DND-41 (cell line): ENCODE measurements at regions not wholly inside any gene's neighbourhood (a gene's known extent, or its start where the extent isn't known, plus 50 kb on each side); places are given as distances from the start of the nearest gene placed in this dataset.

ENCODE experiments used
- ATAC-seq: fragments of 200-7000 bp; cut with Tn5 transposase; 3 replicates; pipeline ENCODE4 v1.9.1; 2021; ENCODE audit warnings: low read depth; ENCODE audit not compliant: insufficient read depth
- DNase-seq: peaks from one replicate; pipeline ENCODE4 v3.0.0-alpha.2; 2020
- H2AFZ ChIP-seq: 2 replicates; pipeline ENCODE4 v1.6.0; 2012; ENCODE audit warnings: low read depth, low read length
- H3K27ac ChIP-seq: 2 replicates; pipeline ENCODE4 v1.5.1; 2012; ENCODE audit warnings: low read length, inconsistent platforms
- H3K27me3 ChIP-seq: fragments of 200-600 bp; sonication (generic); 2 replicates; pipeline ENCODE4 v1.6.0; 2012; ENCODE audit warnings: low read length, mild to moderate bottlenecking, inconsistent platforms; ENCODE audit not compliant: insufficient read depth, poor library complexity
- H3K36me3 ChIP-seq: 2 replicates; pipeline ENCODE4 v1.5.1; 2012; ENCODE audit warnings: low read length, inconsistent platforms; ENCODE audit not compliant: insufficient read depth
- H3K4me1 ChIP-seq: 2 replicates; pipeline ENCODE4 v1.5.1; 2012; ENCODE audit warnings: mild to moderate bottlenecking, low read length; ENCODE audit not compliant: insufficient read depth
- H3K4me2 ChIP-seq: 2 replicates; pipeline ENCODE4 v1.6.0; 2012; ENCODE audit warnings: mild to moderate bottlenecking, moderate library complexity, low read length, inconsistent platforms; ENCODE audit not compliant: insufficient read depth
- H3K4me3 ChIP-seq, 2 experiments: fragments of 200-600 bp in 1 of 2; shearing (Covaris generic) in 1 of 2; 2 replicates each; pipeline ENCODE4 v1.5.1; 2012 to 2016; ENCODE audit warnings: inconsistent platforms in 2 of 2, low read length in 2 of 2, mild to moderate bottlenecking in 2 of 2, low read depth in 1 of 2, moderate library complexity in 1 of 2
- H3K79me2 ChIP-seq: 2 replicates; pipeline ENCODE4 v1.6.0; 2012; ENCODE audit warnings: low read length, inconsistent platforms; ENCODE audit not compliant: insufficient read depth
- H3K9ac ChIP-seq: 2 replicates; pipeline ENCODE4 v1.6.0; 2012; ENCODE audit warnings: low read depth, mild to moderate bottlenecking, inconsistent platforms, low read length, moderate library complexity
- H3K9me3 ChIP-seq: 2 replicates; pipeline ENCODE4 v1.5.1; 2012; ENCODE audit warnings: low read length, moderate library complexity, mild to moderate bottlenecking, inconsistent platforms; ENCODE audit not compliant: insufficient read depth, severe bottlenecking
- H4K20me1 ChIP-seq: 2 replicates; pipeline ENCODE4 v1.6.0; 2012; ENCODE audit warnings: low read length; ENCODE audit not compliant: insufficient read depth
- EZH2 ChIP-seq: IDR thresholded peaks from 3 replicates; pipeline ENCODE4 v1.6.1; 2012; ENCODE audit warnings: borderline replicate concordance, low read depth, mild to moderate bottlenecking, moderate library complexity, low read length, inconsistent platforms; ENCODE audit not compliant: severe bottlenecking
- TF ChIP-seq, protein P1 (sequence below): IDR thresholded peaks from 2 replicates; pipeline ENCODE4 v1.5.1; 2012; ENCODE audit warnings: borderline replicate concordance, low read length, moderate library complexity, mild to moderate bottlenecking; ENCODE audit not compliant: poor library complexity, severe bottlenecking; ENCODE audit errors: extremely low read depth

DNA sequence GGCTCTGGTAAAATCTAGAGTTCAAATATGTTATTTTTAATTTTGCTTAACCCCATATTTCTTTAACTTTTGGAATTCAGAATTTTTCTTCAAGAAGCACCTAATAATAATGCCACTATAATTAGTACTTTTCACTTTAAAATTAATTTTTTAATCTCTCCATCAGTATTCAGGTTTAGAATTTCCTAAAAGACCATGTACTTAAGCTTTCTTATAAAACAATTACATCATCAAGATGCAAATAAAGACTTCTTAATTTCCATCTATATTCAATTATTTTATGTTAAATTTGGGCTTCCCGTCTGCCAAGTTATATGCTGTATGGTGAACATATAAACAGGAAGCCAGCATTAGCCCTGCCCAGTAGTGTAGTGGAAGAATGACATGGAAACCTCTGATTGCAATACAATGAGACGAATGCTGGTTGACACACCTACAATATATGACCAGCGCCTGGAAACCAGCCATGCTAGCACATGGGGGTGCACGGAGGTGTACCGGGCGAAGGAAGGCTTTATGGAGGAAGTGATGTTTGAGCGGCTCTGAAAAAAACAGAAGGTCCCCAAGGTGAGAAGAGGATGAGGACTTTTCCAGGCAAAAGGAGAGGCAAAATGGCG lies 82.2 kb downstream of the LLPH start:
- no peak overlapping the region for H2AFZ ChIP-seq
- no peak overlapping the region for H3K9ac ChIP-seq
- TF ChIP-seq EZH2, result no peak
- TF ChIP-seq, protein P1, sequence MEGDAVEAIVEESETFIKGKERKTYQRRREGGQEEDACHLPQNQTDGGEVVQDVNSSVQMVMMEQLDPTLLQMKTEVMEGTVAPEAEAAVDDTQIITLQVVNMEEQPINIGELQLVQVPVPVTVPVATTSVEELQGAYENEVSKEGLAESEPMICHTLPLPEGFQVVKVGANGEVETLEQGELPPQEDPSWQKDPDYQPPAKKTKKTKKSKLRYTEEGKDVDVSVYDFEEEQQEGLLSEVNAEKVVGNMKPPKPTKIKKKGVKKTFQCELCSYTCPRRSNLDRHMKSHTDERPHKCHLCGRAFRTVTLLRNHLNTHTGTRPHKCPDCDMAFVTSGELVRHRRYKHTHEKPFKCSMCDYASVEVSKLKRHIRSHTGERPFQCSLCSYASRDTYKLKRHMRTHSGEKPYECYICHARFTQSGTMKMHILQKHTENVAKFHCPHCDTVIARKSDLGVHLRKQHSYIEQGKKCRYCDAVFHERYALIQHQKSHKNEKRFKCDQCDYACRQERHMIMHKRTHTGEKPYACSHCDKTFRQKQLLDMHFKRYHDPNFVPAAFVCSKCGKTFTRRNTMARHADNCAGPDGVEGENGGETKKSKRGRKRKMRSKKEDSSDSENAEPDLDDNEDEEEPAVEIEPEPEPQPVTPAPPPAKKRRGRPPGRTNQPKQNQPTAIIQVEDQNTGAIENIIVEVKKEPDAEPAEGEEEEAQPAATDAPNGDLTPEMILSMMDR, result no peak
- H4K20me1 ChIP-seq, result no peaks in the 10 kb centered on the region
- H3K4me1 ChIP-seq, result no peaks in the 10 kb centered on the region
- H3K27ac ChIP-seq, result no peak overlapping the region
- ATAC-seq, result no peak
- H3K27me3 ChIP-seq, result peaks cover 4% of the 10 kb centered on the region
- no peak overlapping the region for H3K4me2 ChIP-seq
- no peak for DNase-seq
- no peaks in the 10 kb centered on the region for H3K36me3 ChIP-seq
- no peaks in the 10 kb centered on the region for H3K9me3 ChIP-seq
- no peak overlapping the region for H3K4me3 ChIP-seq
- H3K79me2 ChIP-seq, result no peaks in the 10 kb centered on the region

DNA sequence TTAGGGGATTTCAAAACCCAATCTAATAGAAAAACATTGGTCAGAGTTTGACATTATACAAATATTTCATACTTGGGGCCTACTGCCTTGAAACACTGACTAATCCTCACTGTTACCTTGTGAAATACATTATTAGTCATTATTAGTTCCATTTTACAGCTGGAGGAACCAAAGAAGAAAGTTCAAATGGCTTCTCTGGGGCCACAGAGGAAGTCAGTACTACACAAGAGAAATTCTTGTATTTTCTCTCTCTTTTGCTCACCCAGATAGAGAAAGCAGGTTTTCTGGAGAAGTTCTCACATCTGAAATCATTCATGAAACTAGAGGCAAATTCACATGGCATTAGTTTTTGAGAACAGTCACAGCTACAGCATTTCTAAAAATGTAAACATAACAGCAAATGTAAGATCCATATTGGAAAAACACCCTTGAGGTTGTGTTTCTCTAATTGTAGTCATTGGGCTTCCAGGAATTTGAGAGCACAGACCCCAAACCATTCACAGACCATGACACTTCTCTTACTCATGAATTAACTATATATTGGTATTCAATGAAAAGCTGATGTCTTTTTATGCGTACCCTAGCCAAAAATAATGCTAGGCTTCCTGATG lies 83.0 kb downstream of the LLPH start:
- Histone ChIP-seq H3K4me1 (no peaks in the 10 kb centered on the region), H3K9me3 (no peaks in the 10 kb centered on the region), H3K36me3 (no peaks in the 10 kb centered on the region), H2AFZ (no peak overlapping the region), H3K9ac (no peak overlapping the region), H3K4me2 (no peak overlapping the region), H4K20me1 (no peaks in the 10 kb centered on the region), H3K79me2 (no peaks in the 10 kb centered on the region), H3K4me3 (no peak overlapping the region), H3K27me3 (peaks cover 4% of the 10 kb centered on the region), H3K27ac (no peak overlapping the region)
- ATAC-seq (no peak), DNase-seq (no peak)
- TF ChIP-seq, protein P1, result no peak
- TF ChIP-seq EZH2, result no peak

DNA sequence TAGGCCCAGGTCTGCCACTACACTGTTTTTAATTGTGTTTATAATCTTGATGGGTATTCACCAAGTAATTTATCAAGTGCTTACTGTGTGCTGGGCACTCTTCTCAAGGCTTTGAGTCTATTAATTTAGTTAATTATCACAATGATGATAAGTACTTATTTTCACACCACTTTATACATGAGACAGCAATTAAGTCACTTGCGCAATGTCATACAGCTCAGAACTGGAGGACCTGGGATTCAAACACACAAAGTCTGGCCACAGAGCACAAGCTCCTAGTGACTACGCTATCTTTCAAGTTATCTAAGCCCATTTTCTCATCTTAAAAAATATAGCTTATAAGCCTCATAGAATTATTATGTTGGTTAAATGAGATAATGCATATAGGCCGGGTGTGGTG lies 85.0 kb downstream of the LLPH start:
- ATAC-seq (no peak), DNase-seq (no peak)
- Histone ChIP-seq H3K79me2 (no peaks in the 10 kb centered on the region), H3K27me3 (peaks cover 7% of the 10 kb centered on the region), H3K27ac (no peak overlapping the region), H3K4me2 (no peak overlapping the region), H3K36me3 (no peaks in the 10 kb centered on the region), H2AFZ (no peak overlapping the region), H4K20me1 (no peaks in the 10 kb centered on the region), H3K9me3 (no peaks in the 10 kb centered on the region), H3K4me3 (no peak overlapping the region), H3K4me1 (no peaks in the 10 kb centered on the region), H3K9ac (no peak overlapping the region)
- TF ChIP-seq, protein P1, result no peak
- TF ChIP-seq EZH2, result no peak
